Heart right ventricle (tissue), 16 donors: ENCODE measurements at regions not wholly inside any gene's neighbourhood (a gene's known extent, or its start where the extent isn't known, plus 50 kb on each side); places are given as distances from the start of the nearest gene placed in this dataset.

ENCODE experiments used
- ATAC-seq, 8 donors: fragments of 200-7000 bp; cut with Tn5 transposase; one replicate each; pipeline ENCODE4 v1.9.1; 2020; ENCODE audit warnings: mild to moderate bottlenecking in 8 of 8, moderate library complexity in 8 of 8, moderate number of reproducible peaks in 1 of 8
- DNase-seq, 2 donors: peaks; one replicate each; pipeline ENCODE4 v3.0.0-alpha.2; 2020
- H3K27ac ChIP-seq, 10 donors: fragments of 200-600 bp; sonication (generic) in 2 of 10; one replicate each; pipeline versions ENCODE4 v1.5.0 to v1.8.0; 2020 to 2022; ENCODE audit warnings: mild to moderate bottlenecking in 3 of 10
- H3K27me3 ChIP-seq, 7 donors: fragments of 200-600 bp; one replicate each; pipeline ENCODE4 v1.8.0; 2021 to 2022; ENCODE audit warnings: mild to moderate bottlenecking in 2 of 7
- H3K36me3 ChIP-seq, 9 donors: fragments of 200-600 bp; sonication (generic) in 1 of 9; one replicate each; pipeline versions ENCODE4 v1.5.0 to v1.8.0; 2020 to 2022; ENCODE audit warnings: mild to moderate bottlenecking in 2 of 9
- H3K4me1 ChIP-seq, 9 donors: fragments of 200-600 bp; sonication (generic) in 1 of 9; one replicate each; pipeline versions ENCODE4 v1.5.0 to v1.8.0; 2020 to 2022; ENCODE audit warnings: mild to moderate bottlenecking in 4 of 9
- H3K4me3 ChIP-seq, 10 donors: fragments of 200-600 bp; sonication (generic) in 2 of 10; one replicate each; pipeline versions ENCODE4 v1.5.0 to v1.8.0; 2020 to 2022; ENCODE audit warnings: mild to moderate bottlenecking in 7 of 10, moderate library complexity in 2 of 10
- H3K9me3 ChIP-seq, 11 donors: fragments of 200-600 bp in 10 of 11; sonication (generic) in 2 of 11; one replicate each; pipeline versions ENCODE4 v1.5.0 to v1.8.0; 2013 to 2022; ENCODE audit warnings: mild to moderate bottlenecking in 2 of 11, control low read depth in 1 of 11, moderate library complexity in 1 of 11
- CTCF ChIP-seq, 9 donors: fragments of 200-600 bp; sonication (generic) in 2 of 9; IDR thresholded peaks; one replicate each; pipeline versions ENCODE4 v1.5.0 to v1.8.0; 2021 to 2022; ENCODE audit warnings: antibody characterized with exemption in 9 of 9, mild to moderate bottlenecking in 5 of 9, moderate library complexity in 1 of 9
- WGBS, 2 donors: extraction: QIAGEN DNeasy Blood & Tissue Kit; methylation state at CpG; one replicate each; pipeline ENCODE4 v1.1.7; 2013; ENCODE audit warnings: inconsistent platforms in 1 of 2; 5-methylcytosine and 5-hydroxymethylcytosine counted together
- intact Hi-C, 10 donors: fragments of 100-400 bp; cut with DNase I; formaldehyde crosslinking; loops; one replicate each; pipeline versions ENCODE4 v1.11.1 to v1.14.2; 2022
- donor health status: Arrhythmogenic right ventricular cardiomyopathy.
- donor health status: ischemic (EF 13 %, LVEDD 7.1; RV severe dilation, severe dysfunction).
- donor health status: healthy with polysubstance abuse.
- donor health status: DM: no; HTN: yes; CAD: no.
- donor health status: DM: no; HTN: no; CAD: no.
- donor health status: ischemic (EF 25% LVEDD 6.9; RV normal size, moderate dysfunction).
- donor health status: ischemic (EF 25% LVEDD 5.7; RV mildly dilated, moderate dysfunction).
- donor health status: healthy.
- donor health status: DM: yes; HTN: yes; CAD: no.
- donor health status: Ischemic cardiomyopathy.
- donor health status: ischemic (EF 35%, LVEDD 5.7; RV mildly dilated, moderate dysfunction).
- donor health status: nonischemic (EF 11% LVEDD 7.7; RV severe dilation, severe dysfunction).
- donor health status: DM: yes; HTN: yes; CAD: no.
- donor health status: PGD.
- donor health status: ischemic (EF 29% LVEDD 5.4; RV normal size, mild dysfunction).
- donor health status: nonischemic (EF 23%, LVEDD 6.1; RV moderate dilation, normal function).

GRCh38 chr5:11977904-11978303 lies 73.7 kb upstream of the CTNND2 start:
- Histone ChIP-seq H3K27me3 (no peaks in the 10 kb centered on the region), H3K9me3 (no peaks in the 10 kb centered on the region), H3K36me3 (no peaks in the 10 kb centered on the region), H3K4me1 (no peaks in the 10 kb centered on the region), H3K27ac (no peak overlapping the region), H3K4me3 (no peak overlapping the region)
- 60 to 68% methylated on average over 2 of the region's 2 CpGs for WGBS, 2 donors
- no peak for TF ChIP-seq CTCF (IDR thresholded peaks at IDR 0.05)
- intact Hi-C loops, result no loop called here
- DNase-seq, result no peak
- no peak for ATAC-seq

GRCh38 chr5:11973469-11973868 lies 69.2 kb upstream of the CTNND2 start:
- Histone ChIP-seq H3K9me3 (peaks cover 0 to 6% (median 0%) of the 10 kb centered on the region in 11 donors), H3K4me3 (no peak overlapping the region), H3K27me3 (no peaks in the 10 kb centered on the region), H3K27ac (no peak overlapping the region), H3K4me1 (no peaks in the 10 kb centered on the region), H3K36me3 (no peaks in the 10 kb centered on the region)
- no peak for TF ChIP-seq CTCF (IDR thresholded peaks at IDR 0.05)
- no peak for ATAC-seq
- 71 to 74% methylated on average over 7 of the region's 7 CpGs for WGBS, 2 donors
- no peak for DNase-seq
- intact Hi-C loops, result no loop called here

GRCh38 chr5:11963227-11963626 lies 59.0 kb upstream of the CTNND2 start:
- no peak for TF ChIP-seq CTCF (IDR thresholded peaks at IDR 0.05)
- WGBS, 2 donors, result 93% methylated on average over 3 of the region's 3 CpGs
- Histone ChIP-seq H3K27ac (no peak overlapping the region), H3K27me3 (no peaks in the 10 kb centered on the region), H3K4me3 (no peak overlapping the region), H3K4me1 (no peaks in the 10 kb centered on the region), H3K9me3 (no peaks in the 10 kb centered on the region), H3K36me3 (no peaks in the 10 kb centered on the region)
- ATAC-seq (no peak), DNase-seq (no peak)
- intact Hi-C loops, result no loop called here

GRCh38 chr5:11962122-11962521 lies 57.9 kb upstream of the CTNND2 start:
- WGBS, 2 donors, result 38 to 42% methylated on average over 4 of the region's 4 CpGs
- DNase-seq, result no peak
- TF ChIP-seq CTCF (IDR thresholded peaks at IDR 0.05), result no peak

GRCh38 chr5:11958321-11958720 lies 54.1 kb upstream of the CTNND2 start:
- intact Hi-C loops, result no loop called here
- no peaks in the 10 kb centered on the region for H3K27me3 ChIP-seq
- TF ChIP-seq CTCF (IDR thresholded peaks at IDR 0.05), result no peak
- no peaks in the 10 kb centered on the region for H3K9me3 ChIP-seq
- H3K27ac ChIP-seq, result no peak overlapping the region
- WGBS, 2 donors, result 50 to 53% methylated on average over 2 of the region's 2 CpGs
- ATAC-seq, result no peak
- H3K4me1 ChIP-seq, result no peaks in the 10 kb centered on the region
- no peak for DNase-seq
- no peak overlapping the region for H3K4me3 ChIP-seq
- H3K36me3 ChIP-seq, result no peaks in the 10 kb centered on the region

More at GRCh38 chr5:11962122-11962521, 57.9 kb upstream of the CTNND2 start:
- no peaks in the 10 kb centered on the region for H3K27me3 ChIP-seq
- no peak overlapping the region for H3K27ac ChIP-seq
- H3K9me3 ChIP-seq, result no peaks in the 10 kb centered on the region
- H3K36me3 ChIP-seq, result no peaks in the 10 kb centered on the region
- intact Hi-C loops, result no loop called here
- ATAC-seq, result no peak
- no peak overlapping the region for H3K4me3 ChIP-seq
- no peaks in the 10 kb centered on the region for H3K4me1 ChIP-seq
